HG03432 (cell line): ENCODE measurements at regions not wholly inside any gene's neighbourhood (a gene's known extent, or its start where the extent isn't known, plus 50 kb on each side); places are given as distances from the start of the nearest gene placed in this dataset.
A peak's percentile ranks its signal among the peaks of the same experiment; 100 is the strongest.
"Not testable (repeated sequence)": the region's sequence is repeated elsewhere in the genome, so short reads cannot be mapped to it uniquely, and the experiment has no call there.

Experiments used
- ATAC-seq: cut with Tn5 transposase; IDR thresholded peaks from one replicate; pipeline ENCODE4 v1.9.1; 2021; ENCODE audit warnings: mild to moderate bottlenecking, moderate library complexity; ENCODE audit not compliant: unreplicated experiment

DNA sequence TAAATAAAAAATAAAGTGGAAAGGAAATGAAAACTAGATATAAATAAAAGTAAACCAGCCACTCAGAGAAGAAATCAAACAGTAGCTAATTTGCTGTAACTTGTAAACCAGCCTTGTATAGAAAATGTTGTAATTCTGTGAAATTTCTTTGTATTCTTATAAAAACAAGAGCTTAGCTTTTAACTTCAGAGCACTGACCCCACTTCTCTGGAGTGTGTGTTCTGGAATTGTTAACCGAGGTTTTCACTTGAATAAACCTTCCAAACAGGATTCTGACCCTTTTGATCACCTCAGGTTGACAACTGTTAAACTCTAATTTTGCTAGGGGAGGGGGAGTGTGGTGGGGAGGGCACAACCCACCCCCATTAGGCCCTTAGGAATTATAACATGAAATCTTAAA lies 151.9 kb upstream of the TRIM24 start:
- ATAC-seq = no peak

DNA sequence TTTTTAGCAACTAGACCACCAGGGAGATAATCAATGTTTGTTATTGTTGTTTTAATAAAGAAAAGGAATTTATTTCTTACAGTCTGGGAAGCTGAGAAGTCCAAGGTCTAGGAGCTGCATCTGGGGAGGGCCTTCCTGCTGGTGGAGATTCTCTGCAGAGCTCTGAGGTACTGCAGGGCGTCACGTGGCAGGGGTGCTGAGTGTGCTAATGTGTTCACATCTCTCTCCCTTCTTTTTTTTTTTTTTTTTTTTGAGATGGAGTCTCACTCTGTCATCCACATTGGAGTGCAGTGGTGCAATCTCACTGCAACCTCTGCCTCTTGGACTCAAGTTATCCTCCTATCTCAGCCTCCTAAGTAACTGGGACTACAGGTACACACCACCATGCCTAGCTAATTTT lies 150.9 kb upstream of the TRIM24 start:
- ATAC-seq = no peak

DNA sequence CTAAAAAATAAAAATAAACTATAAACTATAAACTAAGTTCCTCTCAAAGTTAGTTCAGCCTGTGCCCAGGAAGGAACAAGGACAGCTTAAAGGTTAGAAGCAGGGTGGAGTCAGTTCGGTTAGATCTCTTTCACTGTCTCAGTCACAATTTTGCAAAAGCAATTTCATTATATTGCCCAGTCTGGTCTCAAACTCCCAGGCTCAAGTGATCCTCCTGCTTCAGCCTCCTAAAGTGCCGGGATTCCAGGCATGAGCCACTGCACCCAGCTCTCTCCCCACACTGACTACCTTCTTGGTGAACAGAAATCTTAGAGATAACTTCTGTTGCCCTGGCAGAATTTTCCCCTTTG lies 146.3 kb upstream of the TRIM24 start:
- ATAC-seq = no peak

DNA sequence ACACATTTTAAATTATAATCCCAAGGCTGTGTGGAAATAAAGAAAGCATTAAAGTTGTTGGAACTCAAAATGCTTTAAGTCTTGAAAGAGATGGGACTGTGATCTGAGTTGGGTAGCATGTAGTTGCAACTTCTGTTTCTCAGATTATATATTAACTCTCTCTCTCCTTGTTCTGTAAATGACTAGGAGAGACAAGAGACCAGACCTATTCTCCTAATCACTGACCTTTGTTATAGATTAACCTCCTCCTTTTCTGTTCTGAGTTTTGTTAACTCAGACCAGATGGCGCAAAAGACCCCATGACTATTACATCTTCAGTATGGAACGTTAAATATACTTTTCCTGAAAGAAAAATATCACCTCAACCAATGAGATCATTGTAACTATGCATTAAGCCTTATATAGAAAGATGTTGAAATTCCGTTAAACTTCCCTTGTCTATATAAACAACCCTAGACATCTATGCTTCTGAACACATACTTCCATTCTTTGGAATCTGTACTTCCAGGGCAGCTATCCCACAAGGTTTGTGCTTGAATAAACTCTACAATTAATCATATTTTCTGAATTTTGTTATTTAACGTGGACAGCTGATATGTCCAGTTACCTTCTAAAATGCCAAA lies 143.5 kb upstream of the TRIM24 start:
- peak; percentile 97 for ATAC-seq

DNA sequence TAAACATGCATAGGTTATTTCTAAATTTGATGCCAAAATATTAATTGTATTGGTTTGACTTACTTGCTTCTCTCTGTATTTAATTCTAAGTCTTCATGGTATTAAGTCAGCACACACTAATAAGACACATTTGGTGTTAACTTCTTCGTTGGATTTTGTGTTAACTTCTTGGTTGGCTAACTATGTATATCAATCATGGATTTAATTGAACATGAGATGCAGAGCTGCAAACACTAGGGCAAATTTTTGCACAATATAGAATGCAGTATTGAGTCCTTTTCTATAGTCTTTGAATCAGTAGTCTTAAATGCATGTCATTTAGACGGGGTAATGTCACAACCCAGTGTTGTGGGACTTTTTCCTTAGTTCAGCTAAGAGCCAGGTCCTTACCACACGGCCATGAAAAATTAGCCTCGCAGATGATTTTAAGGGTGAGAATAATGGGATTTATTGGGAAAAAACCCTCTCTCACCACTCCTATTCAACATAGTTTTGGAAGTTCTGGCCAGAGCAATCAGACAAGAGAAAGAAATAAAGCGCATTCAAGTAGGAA lies 142.9 kb upstream of the TRIM24 start:
- no peak for ATAC-seq

DNA sequence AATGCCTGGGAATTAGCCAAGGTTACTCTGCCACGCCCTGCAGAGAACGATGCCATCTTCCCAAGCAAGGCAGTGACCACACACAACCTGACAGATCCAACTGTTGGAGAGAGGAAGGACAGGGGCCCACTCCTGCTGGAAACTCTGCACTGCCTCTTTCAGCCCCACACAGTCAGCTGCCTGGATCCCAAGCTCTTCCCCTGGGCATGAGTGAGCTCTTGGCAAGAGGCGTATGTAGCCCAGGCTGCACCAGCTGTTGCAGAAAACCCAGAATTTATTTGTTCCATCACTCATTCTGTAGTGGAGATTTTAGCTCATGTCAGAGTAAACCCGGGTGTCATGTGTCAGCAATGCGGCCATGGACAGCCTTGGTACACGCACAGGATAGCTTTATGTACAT lies 135.1 kb upstream of the TRIM24 start:
- no peak for ATAC-seq

DNA sequence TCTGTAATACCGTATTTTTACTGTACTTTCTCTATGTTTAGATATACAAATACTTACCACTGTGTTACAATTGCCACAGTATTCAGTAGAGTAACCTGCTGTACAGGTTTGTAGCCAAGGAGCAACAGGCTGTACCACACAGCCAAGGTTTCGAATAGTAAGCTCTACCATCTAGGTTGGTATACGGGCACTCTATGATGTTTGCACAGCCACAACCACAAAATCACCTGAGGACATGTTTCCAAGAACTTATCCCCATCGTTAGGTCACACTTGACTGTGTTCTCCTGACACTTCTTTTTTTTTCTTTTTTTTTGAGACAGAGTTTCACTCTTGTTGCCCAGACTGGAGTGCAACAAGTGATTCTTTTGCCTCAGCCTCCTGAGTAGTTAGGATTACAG lies 134.6 kb upstream of the TRIM24 start:
- ATAC-seq = no peak

DNA sequence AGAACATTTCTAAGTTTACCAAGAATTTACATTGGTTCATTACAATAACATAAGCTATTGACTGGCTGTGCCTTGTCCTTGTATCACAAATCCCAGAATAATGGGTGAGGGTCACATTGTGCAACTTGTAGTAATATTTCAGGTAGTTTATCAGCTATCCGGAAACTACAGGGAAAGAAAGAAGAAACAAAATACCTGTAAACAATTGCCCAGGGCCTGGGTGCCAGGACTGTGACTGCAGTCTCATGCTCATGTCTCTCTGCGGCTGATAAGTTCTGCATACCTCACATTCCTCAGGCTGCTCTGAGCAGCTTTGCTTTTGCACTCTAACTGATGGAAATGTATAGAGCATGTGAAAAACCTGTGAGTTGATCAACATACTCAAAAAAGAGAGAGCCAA lies 131.8 kb upstream of the TRIM24 start:
- ATAC-seq = no peak

DNA sequence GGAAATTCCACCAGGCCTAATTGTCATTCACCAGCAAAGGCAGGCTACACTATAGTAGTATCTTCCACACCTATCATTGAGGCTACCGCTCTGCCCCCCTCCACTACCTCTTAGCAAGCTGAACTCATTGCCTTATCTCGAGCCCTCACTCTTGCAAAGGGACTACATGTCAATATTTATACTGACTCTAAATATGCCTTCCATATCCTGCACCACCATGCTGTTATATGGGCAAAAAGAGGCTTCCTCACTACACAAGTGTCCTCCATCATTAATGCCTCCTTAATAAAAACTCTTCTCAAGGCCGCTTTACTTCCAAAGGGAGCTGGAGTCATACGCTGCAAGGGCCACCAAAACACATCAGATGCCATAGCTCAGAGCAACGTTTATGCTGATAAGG lies 127.2 kb upstream of the TRIM24 start:
- not testable (repeated sequence) for ATAC-seq

DNA sequence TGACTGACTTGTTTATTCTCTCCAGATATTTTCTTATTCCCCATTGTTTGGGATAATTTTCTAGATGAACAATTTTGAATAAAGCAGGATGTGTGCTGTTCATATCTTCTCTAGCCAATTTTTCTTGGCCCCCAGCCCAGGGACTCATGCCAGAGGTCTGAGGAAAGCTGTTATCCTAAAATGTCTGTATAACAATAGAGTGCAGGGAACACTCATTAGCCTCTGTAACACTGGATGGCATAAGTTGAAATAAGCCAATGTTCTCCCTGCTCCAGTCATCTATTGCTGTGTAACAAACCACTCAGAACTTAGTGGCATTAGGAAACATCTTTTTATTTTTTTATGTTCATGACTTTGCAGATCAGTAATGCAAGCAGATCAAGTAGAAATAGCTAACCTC lies 121.7 kb upstream of the TRIM24 start:
- ATAC-seq = no peak

DNA sequence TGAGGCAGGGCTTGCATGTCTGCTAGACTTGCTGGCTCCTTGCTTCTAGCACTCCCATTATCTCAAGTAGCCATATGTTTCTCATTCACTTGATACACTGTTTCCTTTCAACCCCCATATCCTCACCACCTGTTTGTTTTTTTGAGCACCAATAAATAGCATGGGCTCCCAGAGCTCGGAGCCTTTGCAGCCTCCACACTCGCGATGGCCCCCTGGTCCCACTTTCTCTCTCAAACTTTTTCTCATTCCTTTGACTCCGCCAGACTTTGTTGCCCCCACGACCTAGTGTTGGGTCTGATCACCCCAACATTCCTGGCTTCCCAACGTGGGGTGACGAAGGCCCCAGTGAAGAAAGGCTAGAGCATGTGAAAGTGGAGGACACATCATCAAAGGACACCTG lies 120.8 kb upstream of the TRIM24 start:
- not testable (repeated sequence) for ATAC-seq

DNA sequence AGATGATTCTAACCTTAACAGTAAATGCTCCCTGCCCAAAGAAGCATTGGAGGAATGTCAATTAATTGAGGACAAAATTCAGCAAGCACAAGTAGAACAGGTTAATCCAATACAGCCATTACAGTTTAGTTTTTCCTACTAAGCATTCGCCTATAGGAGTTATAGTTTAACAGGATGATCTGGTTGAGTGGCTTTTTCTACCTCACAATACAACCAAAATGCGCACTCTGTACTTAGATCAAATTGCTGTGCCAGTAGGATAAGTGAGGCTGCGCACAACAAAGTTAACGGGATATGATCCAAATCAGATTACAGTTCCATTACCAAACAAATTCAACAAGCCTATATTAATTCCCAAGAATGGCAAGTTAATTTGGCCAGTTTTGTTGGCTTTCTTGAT lies 117.1 kb upstream of the TRIM24 start:
- ATAC-seq = no peak

DNA sequence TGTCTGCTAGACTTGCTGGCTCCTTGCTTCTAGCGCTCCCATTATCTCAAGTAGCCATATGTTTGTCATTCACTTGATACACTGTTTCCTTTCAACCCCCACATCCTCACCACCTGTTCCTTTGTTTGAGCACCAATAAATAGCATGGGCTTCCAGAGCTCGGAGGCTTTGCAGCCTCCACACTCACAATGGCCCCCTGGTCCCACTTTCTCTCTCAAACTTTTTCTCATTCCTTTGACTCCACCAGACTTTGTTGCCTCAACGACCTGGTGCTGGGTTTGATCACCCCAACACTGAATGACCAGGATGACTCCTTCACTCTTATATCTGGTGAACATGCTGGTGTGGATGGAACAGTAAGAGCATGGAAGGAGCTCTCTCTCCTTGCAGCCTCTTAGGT lies 114.5 kb upstream of the TRIM24 start:
- ATAC-seq = no peak

DNA sequence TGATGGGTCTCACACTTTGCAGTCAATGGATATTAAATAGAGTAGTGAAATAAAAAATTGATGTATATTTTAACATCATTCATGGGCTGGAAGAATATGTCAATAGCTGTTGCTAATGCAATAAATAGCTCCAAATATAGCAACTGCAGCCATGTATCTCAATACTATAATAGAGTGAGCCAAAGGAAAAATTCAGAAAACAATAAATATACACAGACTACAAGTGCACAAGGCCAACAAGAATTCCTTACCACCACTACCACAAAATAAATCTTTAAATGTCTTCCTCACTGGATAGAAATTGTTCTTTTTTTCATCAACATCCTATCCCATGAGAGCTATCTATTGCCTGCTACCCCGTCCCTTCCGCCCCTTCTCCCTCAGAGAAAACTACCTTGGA lies 113.1 kb upstream of the TRIM24 start:
- no peak for ATAC-seq

DNA sequence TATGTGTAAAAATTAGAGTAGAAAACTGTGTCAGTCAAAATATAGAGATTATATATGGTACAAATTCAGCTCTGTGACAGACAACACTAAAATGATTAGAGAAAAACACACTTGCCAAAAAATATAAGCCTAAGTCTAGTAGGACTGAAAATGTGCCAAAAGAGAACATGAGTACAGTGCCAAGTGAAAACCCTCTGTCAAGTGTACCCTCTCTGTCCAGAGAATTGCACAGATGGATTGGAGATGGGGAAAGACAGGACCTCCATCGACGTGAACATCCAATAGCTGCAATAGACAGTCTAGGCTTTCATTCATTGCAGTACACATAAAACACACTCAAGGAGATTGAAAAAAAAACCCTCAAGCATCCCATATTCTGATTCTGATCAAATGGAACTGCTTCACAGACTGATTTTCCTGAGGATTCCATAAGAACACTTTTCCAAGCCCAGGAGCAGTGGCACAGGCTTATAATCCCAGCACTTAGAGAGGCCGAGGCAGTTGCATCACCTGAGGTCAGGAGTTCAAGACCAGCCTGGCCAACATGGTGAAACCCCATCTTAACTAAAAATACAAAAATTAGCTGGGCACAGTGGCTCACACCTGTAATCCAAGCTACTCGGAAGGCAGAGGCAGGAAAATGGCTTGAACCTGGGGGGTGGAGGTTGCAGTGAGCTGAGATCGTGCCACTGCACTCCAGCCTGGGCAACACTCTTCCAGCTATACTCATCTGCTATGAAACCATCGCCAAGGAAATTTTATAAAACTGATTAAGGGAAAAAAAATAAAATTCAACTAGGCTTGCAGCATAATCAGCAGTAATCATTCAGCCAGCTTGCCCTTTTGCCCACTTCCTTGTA lies 110.0 kb upstream of the TRIM24 start:
- ATAC-seq = no peak

DNA sequence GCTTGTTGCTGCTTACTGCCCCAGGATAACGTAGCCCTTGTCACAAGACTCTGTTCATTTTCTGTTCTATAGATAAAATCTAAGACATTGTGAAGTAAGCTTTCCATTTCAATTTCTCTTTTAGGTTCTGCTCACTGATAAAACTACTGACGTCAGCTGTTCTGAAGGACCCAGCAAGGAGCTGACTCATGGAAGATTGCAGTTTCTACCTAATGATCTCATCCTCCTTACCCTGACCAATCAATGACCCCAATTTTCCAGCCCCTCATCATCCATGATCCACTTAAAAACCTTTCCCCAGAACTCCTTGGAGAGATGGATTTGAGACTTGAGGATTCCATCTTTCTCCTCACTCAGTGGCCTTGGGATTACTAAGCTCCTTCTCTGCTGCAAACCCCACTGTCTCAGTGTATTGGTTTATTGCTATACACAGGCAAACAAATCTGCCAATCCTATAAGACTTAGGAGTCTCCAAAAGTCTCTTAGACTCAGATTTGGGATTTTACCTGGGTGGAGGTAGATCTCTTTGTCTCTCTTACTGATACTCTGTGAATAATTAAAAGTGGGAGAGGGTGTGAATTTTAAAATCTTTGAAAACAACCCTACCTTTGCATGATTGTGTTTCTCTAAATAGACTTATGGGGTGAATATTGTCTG lies 109.2 kb upstream of the TRIM24 start:
- ATAC-seq = no peak

DNA sequence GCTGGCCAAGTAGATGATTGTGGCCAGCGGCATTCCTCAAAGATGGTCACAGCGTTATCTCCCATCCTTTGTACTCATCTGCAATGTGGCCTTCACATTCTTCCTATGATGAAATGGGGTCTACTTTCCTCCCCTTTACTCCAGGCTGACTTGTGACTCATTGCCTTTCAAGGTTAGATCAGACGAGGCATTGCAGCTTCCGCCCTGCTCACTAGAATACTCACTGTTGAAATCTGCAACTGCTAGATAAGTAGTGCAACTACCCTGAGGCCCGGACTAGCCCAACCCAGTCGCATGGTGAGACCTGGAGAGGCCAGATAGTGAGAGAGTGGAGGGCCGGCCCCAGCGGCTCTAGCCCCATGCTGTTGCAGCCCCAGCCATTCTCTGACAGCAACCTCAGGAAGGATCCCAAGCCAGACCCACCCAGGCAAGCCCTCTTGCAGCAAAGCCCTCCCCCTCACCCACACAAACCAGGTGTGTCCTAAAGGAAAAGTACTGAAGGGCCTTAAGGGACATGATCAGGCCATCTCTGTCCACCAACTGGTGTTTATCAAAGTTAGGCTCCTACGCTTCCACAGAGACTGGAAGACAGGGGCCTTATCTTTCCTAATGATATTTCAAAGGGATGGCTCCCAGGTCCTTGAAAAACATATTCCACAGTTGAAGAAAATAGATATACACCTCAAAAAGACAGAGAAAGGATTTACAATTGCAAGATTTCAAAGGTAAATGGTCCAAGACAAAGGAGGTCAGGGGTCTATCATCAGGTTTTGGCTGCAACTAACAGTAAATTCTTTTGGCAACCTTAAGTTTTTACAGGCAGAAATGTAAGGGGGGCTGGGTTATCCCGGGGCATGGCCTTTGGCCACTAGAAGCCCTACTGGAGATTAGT lies 107.2 kb upstream of the TRIM24 start:
- no peak for ATAC-seq

DNA sequence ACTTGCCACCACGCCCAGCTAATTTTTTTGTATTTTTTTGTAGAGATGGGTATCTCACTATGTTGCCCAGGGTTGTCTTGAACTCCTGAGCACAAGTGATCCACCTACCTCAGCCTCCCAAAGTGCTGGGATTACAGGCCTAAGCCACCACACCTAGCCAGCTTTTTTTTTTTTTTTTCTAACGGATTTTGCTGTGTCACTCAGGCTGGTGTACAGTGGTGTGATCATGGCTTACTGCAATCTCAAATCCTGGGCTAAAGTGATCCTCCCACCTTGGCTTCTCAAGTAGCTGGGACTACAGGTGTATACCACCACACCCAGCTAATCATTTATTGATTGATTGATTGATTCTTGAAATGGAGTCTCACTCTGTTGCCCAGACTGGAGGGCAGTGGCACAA lies 106.0 kb upstream of the TRIM24 start:
- no peak for ATAC-seq

DNA sequence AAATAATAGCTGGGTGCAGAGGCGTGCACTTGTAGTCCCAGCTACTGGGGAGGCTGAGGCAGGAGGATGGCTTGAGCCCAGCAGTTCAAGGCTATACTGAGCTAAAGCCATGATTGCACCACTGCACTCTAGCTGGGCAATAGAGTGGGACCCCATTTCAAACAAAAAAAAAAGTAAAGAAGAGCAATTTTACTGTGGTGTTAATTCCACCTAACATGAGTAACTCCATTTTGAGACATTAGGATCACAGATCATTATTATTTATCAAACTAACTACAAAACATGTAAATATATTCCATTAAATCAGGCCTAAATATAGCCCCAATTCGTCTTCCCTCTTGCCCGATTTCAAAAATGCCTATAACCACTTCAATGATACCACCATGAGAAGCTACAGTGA lies 104.8 kb upstream of the TRIM24 start:
- no peak for ATAC-seq

DNA sequence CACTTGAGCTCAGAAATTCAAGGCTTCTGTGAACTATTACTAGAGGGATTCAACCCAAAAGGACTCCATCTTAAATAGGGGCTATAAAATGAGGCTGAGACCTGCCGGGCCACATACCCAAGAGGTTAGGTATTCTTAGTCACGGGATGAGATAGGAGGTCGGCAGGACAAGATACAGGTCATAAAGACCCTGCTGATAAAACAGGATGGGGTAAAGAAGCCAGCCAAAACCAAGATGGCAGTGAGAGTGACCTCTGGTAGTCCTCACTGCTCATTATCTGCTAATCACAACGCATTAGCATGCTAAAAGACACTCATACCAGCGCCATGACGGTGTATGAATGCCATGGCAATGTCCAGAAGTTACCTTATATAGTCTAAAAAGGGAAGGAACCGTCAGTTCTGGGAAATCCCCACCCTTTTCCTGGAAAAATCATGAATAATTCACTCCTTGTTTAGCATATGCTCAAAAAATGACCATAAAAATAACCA lies 101.2 kb upstream of the TRIM24 start:
- no peak for ATAC-seq
